ENCODE measurements at regions not wholly inside any gene's neighbourhood (a gene's known extent, or its start where the extent isn't known, plus 50 kb on each side); places are given as distances from the start of the nearest gene placed in this dataset.

DNA sequence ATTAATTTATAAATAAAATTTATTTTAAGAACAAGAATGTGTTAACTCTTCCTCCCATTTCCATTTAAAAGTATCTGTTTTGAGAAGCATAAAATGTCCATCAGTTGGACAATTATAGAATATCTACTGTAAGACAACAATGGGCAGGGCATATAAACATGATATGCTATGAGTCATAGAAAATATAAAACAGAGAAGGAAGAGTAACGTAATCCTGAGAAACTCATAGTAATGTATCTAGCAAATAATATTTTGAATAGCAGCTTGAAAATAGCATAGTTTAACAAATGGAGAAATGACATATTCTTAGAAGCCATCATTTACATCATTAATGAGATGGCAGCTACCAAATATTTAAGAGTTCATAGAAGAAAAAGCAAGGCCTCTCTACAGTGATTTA, 820.3 kb upstream of the PCDH10 start:
- TF ChIP-seq, protein P1, sequence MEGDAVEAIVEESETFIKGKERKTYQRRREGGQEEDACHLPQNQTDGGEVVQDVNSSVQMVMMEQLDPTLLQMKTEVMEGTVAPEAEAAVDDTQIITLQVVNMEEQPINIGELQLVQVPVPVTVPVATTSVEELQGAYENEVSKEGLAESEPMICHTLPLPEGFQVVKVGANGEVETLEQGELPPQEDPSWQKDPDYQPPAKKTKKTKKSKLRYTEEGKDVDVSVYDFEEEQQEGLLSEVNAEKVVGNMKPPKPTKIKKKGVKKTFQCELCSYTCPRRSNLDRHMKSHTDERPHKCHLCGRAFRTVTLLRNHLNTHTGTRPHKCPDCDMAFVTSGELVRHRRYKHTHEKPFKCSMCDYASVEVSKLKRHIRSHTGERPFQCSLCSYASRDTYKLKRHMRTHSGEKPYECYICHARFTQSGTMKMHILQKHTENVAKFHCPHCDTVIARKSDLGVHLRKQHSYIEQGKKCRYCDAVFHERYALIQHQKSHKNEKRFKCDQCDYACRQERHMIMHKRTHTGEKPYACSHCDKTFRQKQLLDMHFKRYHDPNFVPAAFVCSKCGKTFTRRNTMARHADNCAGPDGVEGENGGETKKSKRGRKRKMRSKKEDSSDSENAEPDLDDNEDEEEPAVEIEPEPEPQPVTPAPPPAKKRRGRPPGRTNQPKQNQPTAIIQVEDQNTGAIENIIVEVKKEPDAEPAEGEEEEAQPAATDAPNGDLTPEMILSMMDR (IDR thresholded peaks at IDR 0.05; ENCODE audit: low read depth, low read length): no peak
- TF ChIP-seq, protein P2, sequence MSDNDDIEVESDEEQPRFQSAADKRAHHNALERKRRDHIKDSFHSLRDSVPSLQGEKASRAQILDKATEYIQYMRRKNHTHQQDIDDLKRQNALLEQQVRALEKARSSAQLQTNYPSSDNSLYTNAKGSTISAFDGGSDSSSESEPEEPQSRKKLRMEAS (IDR thresholded peaks at IDR 0.05; ENCODE audit: low read depth, low read length): no peak
- TF ChIP-seq POLR2A (IDR thresholded peaks at IDR 0.05; ENCODE audit: extremely low read depth, insufficient read length): no peak
